ENCODE measurements at regions not wholly inside any gene's neighbourhood (a gene's known extent, or its start where the extent isn't known, plus 50 kb on each side); places are given as distances from the start of the nearest gene placed in this dataset.

DNA sequence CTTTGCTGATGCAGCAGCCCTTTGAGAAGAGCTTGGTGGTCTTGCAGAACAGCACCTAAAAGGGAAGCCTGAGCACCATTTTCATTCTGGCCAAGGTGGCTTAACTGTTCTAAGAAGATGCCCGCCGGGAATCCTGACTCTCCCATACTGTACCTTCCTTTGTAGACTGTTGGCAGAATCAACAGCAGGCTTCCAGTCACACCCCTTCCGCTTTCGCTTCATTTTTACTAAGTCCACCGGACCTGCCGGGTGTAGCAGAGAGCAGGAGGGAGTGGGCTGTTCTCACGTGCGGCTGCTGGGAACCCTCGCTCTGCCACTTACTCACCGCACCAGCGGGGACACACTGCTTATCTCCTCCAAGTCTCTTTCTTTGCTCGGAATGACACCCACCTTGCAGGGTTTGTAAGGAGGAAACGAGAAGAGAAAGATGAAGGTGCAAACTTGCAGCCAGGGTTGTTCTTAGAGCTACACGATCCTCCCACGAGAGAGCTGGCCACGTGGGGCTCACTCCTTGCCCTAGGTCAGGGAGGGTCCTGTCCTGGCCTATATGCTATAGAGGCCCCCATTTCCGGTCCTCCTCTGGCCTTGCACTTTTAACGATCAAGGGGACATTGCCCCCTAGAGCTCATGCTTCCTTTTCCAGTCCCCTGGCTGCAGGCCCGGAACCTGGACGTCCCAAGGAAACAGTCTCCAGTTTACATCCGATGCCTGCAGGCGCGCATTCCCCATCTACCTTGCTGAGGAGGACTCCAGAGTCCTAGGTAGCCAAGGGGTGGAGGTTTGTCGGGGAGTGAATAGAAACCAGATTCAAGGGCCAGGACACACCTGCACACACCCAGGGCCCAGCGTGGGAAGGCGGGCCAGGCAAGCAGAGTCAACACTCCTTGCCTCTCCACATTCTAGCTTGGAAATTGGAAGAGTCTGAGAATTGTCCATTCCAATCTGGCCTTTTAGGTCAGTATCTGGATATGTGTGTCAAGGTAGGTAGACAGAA lies 453.6 kb downstream of the IRS2 start:
- no peak for TF ChIP-seq REST (tag by site-specific recombination; IDR thresholded peaks at IDR 0.05)
- TF ChIP-seq ZNF600 (tag by site-specific recombination; IDR thresholded peaks at IDR 0.05), result no peak
- TF ChIP-seq ZNF560 (tag by site-specific recombination; IDR thresholded peaks at IDR 0.05; ENCODE audit: borderline replicate concordance), result no peak
- no peak for TF ChIP-seq ZNF76 (tag by site-specific recombination; IDR thresholded peaks at IDR 0.05; ENCODE audit: borderline replicate concordance, low read depth)
- no peak for TF ChIP-seq FEZF1 (tag by site-specific recombination; IDR thresholded peaks at IDR 0.05)
- TF ChIP-seq ZNF624 (tag by site-specific recombination; IDR thresholded peaks at IDR 0.05), result no peak
- TF ChIP-seq, protein P1, sequence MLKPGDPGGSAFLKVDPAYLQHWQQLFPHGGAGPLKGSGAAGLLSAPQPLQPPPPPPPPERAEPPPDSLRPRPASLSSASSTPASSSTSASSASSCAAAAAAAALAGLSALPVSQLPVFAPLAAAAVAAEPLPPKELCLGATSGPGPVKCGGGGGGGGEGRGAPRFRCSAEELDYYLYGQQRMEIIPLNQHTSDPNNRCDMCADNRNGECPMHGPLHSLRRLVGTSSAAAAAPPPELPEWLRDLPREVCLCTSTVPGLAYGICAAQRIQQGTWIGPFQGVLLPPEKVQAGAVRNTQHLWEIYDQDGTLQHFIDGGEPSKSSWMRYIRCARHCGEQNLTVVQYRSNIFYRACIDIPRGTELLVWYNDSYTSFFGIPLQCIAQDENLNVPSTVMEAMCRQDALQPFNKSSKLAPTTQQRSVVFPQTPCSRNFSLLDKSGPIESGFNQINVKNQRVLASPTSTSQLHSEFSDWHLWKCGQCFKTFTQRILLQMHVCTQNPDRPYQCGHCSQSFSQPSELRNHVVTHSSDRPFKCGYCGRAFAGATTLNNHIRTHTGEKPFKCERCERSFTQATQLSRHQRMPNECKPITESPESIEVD (tag by site-specific recombination; IDR thresholded peaks at IDR 0.05), result no peak
- TF ChIP-seq ZNF621 (tag by site-specific recombination; IDR thresholded peaks at IDR 0.05), result no peak
- TF ChIP-seq GFI1B (tag by site-specific recombination; IDR thresholded peaks at IDR 0.05), result no peak
- TF ChIP-seq ZNF24 (tag by site-specific recombination; IDR thresholded peaks at IDR 0.05), result no peak
- TF ChIP-seq, protein P2, sequence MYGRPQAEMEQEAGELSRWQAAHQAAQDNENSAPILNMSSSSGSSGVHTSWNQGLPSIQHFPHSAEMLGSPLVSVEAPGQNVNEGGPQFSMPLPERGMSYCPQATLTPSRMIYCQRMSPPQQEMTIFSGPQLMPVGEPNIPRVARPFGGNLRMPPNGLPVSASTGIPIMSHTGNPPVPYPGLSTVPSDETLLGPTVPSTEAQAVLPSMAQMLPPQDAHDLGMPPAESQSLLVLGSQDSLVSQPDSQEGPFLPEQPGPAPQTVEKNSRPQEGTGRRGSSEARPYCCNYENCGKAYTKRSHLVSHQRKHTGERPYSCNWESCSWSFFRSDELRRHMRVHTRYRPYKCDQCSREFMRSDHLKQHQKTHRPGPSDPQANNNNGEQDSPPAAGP (tag by site-specific recombination; IDR thresholded peaks at IDR 0.05), result no peak
- no peak for TF ChIP-seq ZNF157 (tag by site-specific recombination; IDR thresholded peaks at IDR 0.05)
- H3K4me3 ChIP-seq (ENCODE audit: low read depth, low read length), result no peak overlapping the region
- no peaks in the 10 kb centered on the region for H3K9me3 ChIP-seq (ENCODE audit: control insufficient read depth, insufficient read depth, low read depth, low read length)
- H3K4me1 ChIP-seq (ENCODE audit: control insufficient read depth, insufficient read depth, low read length), result no peaks in the 10 kb centered on the region; the same call in 1 of the 2 replicates
- no peak overlapping the region for H3K27ac ChIP-seq (ENCODE audit: extremely low read depth, low read depth, low read length)
- POLR2A ChIA-PET, result no interaction called here
- CTCF ChIA-PET, result interaction anchor here (0.6 kb wide), 1 partner anchor 60 kb away, joined by 3 read pairs; no protein-coding TSS in a partner anchor
- H3K36me3 ChIP-seq (ENCODE audit: control insufficient read depth in 2 of 2, insufficient read depth in 1 of 2, low read length in 2 of 2), result no peaks in the 10 kb centered on the region

GRCh38 chr13:109331898-109332297 lies 454.5 kb downstream of the IRS2 start:
- ChIA-PET CTCF (interaction anchor here (0.6 kb wide), 1 partner anchor 61 kb away, joined by 3 read pairs; no protein-coding TSS in a partner anchor), POLR2A (no interaction called here)
- Histone ChIP-seq H3K36me3 (ENCODE audit: control insufficient read depth in 2 of 2, insufficient read depth in 1 of 2, low read length in 2 of 2) (no peaks in the 10 kb centered on the region), H3K4me3 (ENCODE audit: low read depth, low read length) (no peak overlapping the region), H3K4me1 (ENCODE audit: control insufficient read depth, insufficient read depth, low read length) (no peaks in the 10 kb centered on the region; the same call in 1 of the 2 replicates), H3K27ac (ENCODE audit: extremely low read depth, low read depth, low read length) (no peak overlapping the region), H3K9me3 (ENCODE audit: control insufficient read depth, insufficient read depth, low read depth, low read length) (no peaks in the 10 kb centered on the region)
- TF ChIP-seq ZNF132 (tag by site-specific recombination; IDR thresholded peaks at IDR 0.05; ENCODE audit: borderline replicate concordance) (no peak), AEBP2 (tag by site-specific recombination; IDR thresholded peaks at IDR 0.05; ENCODE audit: borderline replicate concordance) (no peak), MEIS1 (CRISPR knock-in tag; IDR thresholded peaks at IDR 0.05; ENCODE audit: borderline replicate concordance) (no peak)
